ENCODE measurements at regions not wholly inside any gene's neighbourhood (a gene's known extent, or its start where the extent isn't known, plus 50 kb on each side); places are given as distances from the start of the nearest gene placed in this dataset.

DNA sequence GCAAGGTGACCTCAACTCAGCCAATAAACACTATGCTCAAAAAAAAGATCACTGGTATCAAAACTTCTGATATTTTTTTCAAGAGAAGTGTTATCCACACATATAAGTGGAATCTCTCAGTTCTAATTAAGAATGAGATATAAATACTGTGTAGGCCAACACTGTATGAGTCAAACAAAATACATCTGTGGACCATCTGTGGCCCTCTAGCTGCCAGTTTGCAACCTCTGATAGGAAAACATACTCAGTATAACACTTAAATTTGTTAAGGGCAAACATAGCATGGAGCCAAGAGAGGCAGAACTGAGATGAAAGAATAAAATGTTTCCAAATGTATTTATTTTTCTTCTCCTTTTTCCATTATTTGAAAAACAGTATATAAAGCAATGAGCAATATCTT is 377.3 kb downstream of the ARAP2 start:
- no peak overlapping the region for H3K4me3 ChIP-seq
- no peaks in the 10 kb centered on the region for H3K36me3 ChIP-seq
- no peaks in the 10 kb centered on the region for H3K9me3 ChIP-seq
- H3K27ac ChIP-seq, result no peak overlapping the region
- DNase-seq (ENCODE audit: low spot score in 2 of 2), result no peak
- H3K4me1 ChIP-seq, result no peaks in the 10 kb centered on the region
- TF ChIP-seq POLR2A (IDR thresholded peaks at IDR 0.05), result no peak
- TF ChIP-seq CTCF (IDR thresholded peaks at IDR 0.05), result no peak
- TF ChIP-seq EP300 (IDR thresholded peaks at IDR 0.05), result no peak
- H3K27me3 ChIP-seq, result no peaks in the 10 kb centered on the region

- Histone ChIP-seq H3K27ac (no peak overlapping the region), H3K36me3 (no peaks in the 10 kb centered on the region), H3K4me3 (no peak overlapping the region), H3K4me1 (no peaks in the 10 kb centered on the region), H3K27me3 (no peaks in the 10 kb centered on the region), H3K9me3 (no peaks in the 10 kb centered on the region)
- TF ChIP-seq EP300 (IDR thresholded peaks at IDR 0.05), result no peak
- TF ChIP-seq CTCF (IDR thresholded peaks at IDR 0.05), result no peak
- DNase-seq (ENCODE audit: low spot score in 2 of 2), result no peak
- 89 to 100% methylated on average over 1 of the region's 1 CpG for whole genome bisulfite sequencing, 2 donors
Measured at GRCh38 chr4:35872273-35872672, 372.0 kb downstream of the ARAP2 start.

GRCh38 chr4:35879479-35879878 is 364.8 kb downstream of the ARAP2 start:
- no peak overlapping the region for H3K27ac ChIP-seq
- no peaks in the 10 kb centered on the region for H3K36me3 ChIP-seq
- H3K27me3 ChIP-seq, result no peaks in the 10 kb centered on the region
- 75 to 80% methylated on average over 6 of the region's 6 CpGs for WGBS, 2 donors
- H3K9me3 ChIP-seq, result no peaks in the 10 kb centered on the region
- no peak for DNase-seq (ENCODE audit: low spot score in 2 of 2)
- H3K4me1 ChIP-seq, result no peaks in the 10 kb centered on the region
- TF ChIP-seq POLR2A (IDR thresholded peaks at IDR 0.05), result no peak
- TF ChIP-seq EP300 (IDR thresholded peaks at IDR 0.05), result no peak
- TF ChIP-seq CTCF (IDR thresholded peaks at IDR 0.05), result no peak
- H3K4me3 ChIP-seq, result no peak overlapping the region

GRCh38 chr4:35883108-35883507 is 361.2 kb downstream of the ARAP2 start:
- Histone ChIP-seq H3K27me3 (no peaks in the 10 kb centered on the region), H3K27ac (no peak overlapping the region), H3K4me3 (no peak overlapping the region), H3K9me3 (no peaks in the 10 kb centered on the region), H3K36me3 (no peaks in the 10 kb centered on the region), H3K4me1 (no peaks in the 10 kb centered on the region)
- DNase-seq (ENCODE audit: low spot score in 2 of 2), result no peak
- no peak for TF ChIP-seq POLR2A (IDR thresholded peaks at IDR 0.05)
- TF ChIP-seq CTCF (IDR thresholded peaks at IDR 0.05), result no peak
- TF ChIP-seq EP300 (IDR thresholded peaks at IDR 0.05), result no peak
- WGBS, 2 donors, result 58 to 67% methylated on average over 1 of the region's 1 CpG

DNA sequence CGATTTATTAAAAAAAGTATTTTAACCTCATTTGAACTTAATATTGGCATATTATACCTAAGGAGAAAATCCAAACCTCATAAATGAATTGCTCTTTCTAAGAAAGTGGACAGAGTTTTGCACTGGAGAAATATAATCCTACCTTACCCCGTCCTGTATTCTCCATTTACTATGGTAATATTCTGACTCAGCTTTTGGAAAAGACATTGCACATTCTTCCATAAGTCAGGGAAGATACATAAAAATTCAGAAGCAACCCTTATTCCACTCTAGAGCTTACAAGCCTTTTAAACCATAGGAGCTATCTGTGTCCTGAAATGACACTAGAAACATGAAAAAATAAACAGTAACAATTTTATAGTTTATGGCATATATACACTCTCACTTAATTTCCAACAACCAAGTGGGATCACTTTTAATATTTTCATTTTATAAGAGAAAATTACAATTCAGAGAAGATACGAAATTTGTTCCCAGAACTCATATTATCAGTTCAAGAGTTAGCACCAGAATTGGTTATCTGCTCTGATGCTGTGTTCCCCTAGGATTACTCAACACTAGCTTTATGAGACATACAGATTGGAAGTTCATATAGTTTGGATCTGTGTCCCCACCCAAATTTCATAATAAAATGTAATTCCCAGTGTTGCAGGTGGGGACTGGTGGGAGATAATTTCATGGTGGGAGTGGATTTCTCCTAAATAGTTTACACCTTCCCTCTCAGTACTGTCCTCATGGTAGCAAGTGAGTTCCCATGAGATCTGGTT is 359.4 kb downstream of the ARAP2 start:
- TF ChIP-seq CTCF (IDR thresholded peaks at IDR 0.05) (no peak), POLR2A (IDR thresholded peaks at IDR 0.05) (no peak), EP300 (IDR thresholded peaks at IDR 0.05) (no peak)
- H3K27me3 ChIP-seq, result no peaks in the 10 kb centered on the region
- H3K4me1 ChIP-seq, result no peaks in the 10 kb centered on the region
- no peak overlapping the region for H3K4me3 ChIP-seq
- 68 to 78% methylated on average over 3 of the region's 3 CpGs for WGBS, 2 donors
- H3K36me3 ChIP-seq, result no peaks in the 10 kb centered on the region
- H3K9me3 ChIP-seq, result no peaks in the 10 kb centered on the region
- DNase-seq (ENCODE audit: low spot score in 2 of 2), result no peak
- no peak overlapping the region for H3K27ac ChIP-seq
